HCT116 (cell line): ENCODE measurements at regions not wholly inside any gene's neighbourhood (a gene's known extent, or its start where the extent isn't known, plus 50 kb on each side); places are given as distances from the start of the nearest gene placed in this dataset.

Source experiments
- ATAC-seq: fragments of 200-7000 bp; cut with Tn5 transposase; 2 replicates; pipeline ENCODE4 v1.9.1; 2020; ENCODE audit warnings: mild to moderate bottlenecking, moderate library complexity
- BruUV-seq: library from RNA; stranded (reverse); fragments of 400-500 nt; replicated peaks from 2 replicates; lab custom pipeline; 2021; lab: Mats Ljungman, UMichigan
- CTCF ChIA-PET: fragments of 300-600 bp; sonication (Branson Sonifier 250); formaldehyde crosslinking; loops from one replicate; lab custom pipeline; 2021; ENCODE audit warnings: antibody characterized with exemption; lab: Charles Lee
- POLR2A ChIA-PET: fragments of 300-600, 350-600 bp; sonication (Branson Sonifier 250); formaldehyde crosslinking; loops from one replicate; lab custom pipeline; 2021; ENCODE audit warnings: antibody characterized with exemption; lab: Charles Lee
- RAD21 ChIA-PET, 2 experiments: fragments of 300-600 bp; sonication (Branson Sonifier 250); formaldehyde crosslinking; loops; one replicate each; lab custom pipeline; 2023; ENCODE audit warnings: low total read pairs in 2 of 2; ENCODE audit not compliant: uncharacterized antibody in 2 of 2, unreplicated experiment in 2 of 2, low non-redundant PET in 1 of 2; lab: Charles Lee
- DNase-seq: peaks from one replicate; pipeline ENCODE4 v3.0.0-alpha.2; 2010; ENCODE audit warnings: low read depth, low spot score
- H2AFZ ChIP-seq: fragments of 200-600 bp; shearing (Covaris generic), sonication (generic); 2 replicates; pipeline ENCODE4 v1.6.1; 2017; ENCODE audit warnings: low read depth, mixed run types, mixed read lengths, antibody characterized with exemption, low read length; ENCODE audit not compliant: poor library complexity, severe bottlenecking
- H3K27ac ChIP-seq: 2 replicates; pipeline ENCODE4 v1.5.1; 2012; ENCODE audit warnings: low read depth, low read length
- H3K27me3 ChIP-seq: fragments of 200-600 bp; sonication (generic); 2 replicates; pipeline ENCODE4 v1.6.1; 2016; ENCODE audit warnings: mixed run types, low read length, mixed read lengths; ENCODE audit not compliant: insufficient read depth
- H3K36me3 ChIP-seq, 2 experiments: fragments of 200-500 bp in 1 of 2; fragments of 200-600 bp in 1 of 2; sonication (Bioruptor generic) in 1 of 2; sonication (generic) in 1 of 2; 2 replicates each; pipeline versions ENCODE4 v1.5.1 to v1.6.1; 2014 to 2016; ENCODE audit warnings: low read length in 2 of 2, inconsistent platforms in 1 of 2, mixed read lengths in 1 of 2, mixed run types in 1 of 2; ENCODE audit not compliant: insufficient read depth in 2 of 2, control insufficient read depth in 1 of 2
- H3K4me1 ChIP-seq, 2 experiments: fragments of 200-600 bp in 1 of 2; sonication (generic) in 1 of 2; 2 replicates each; pipeline versions ENCODE4 v1.5.1 to v1.6.1; 2012 to 2017; ENCODE audit warnings: low read length in 2 of 2, inconsistent platforms in 1 of 2, mild to moderate bottlenecking in 1 of 2, mixed read lengths in 1 of 2, mixed run types in 1 of 2, moderate library complexity in 1 of 2; ENCODE audit not compliant: insufficient read depth in 2 of 2, control insufficient read depth in 1 of 2
- H3K4me2 ChIP-seq: fragments of 200-600 bp; sonication (generic); 2 replicates; pipeline ENCODE4 v1.6.1; 2017; ENCODE audit warnings: mixed run types, low read length, mixed read lengths
- H3K4me3 ChIP-seq, 2 experiments: fragments of 200-600 bp in 1 of 2; sonication (generic) in 1 of 2; replicated peaks in 1 of 2; 2 replicates each; pipeline ENCODE4 v1.5.1; 2011 to 2016; ENCODE audit warnings: low read length in 2 of 2, control low read depth in 1 of 2, low read depth in 1 of 2, mild to moderate bottlenecking in 1 of 2, mixed read lengths in 1 of 2, mixed run types in 1 of 2
- H3K79me2 ChIP-seq: fragments of 200-600 bp; sonication (generic); 2 replicates; pipeline ENCODE4 v1.6.1; 2017; ENCODE audit warnings: mild to moderate bottlenecking, mixed run types, low read length, moderate library complexity, mixed read lengths; ENCODE audit not compliant: insufficient read depth
- H3K9ac ChIP-seq: fragments of 200-600 bp; sonication (generic); 2 replicates; pipeline ENCODE4 v1.6.1; 2016; ENCODE audit warnings: low read length, mixed read lengths
- H3K9me2 ChIP-seq: fragments of 200-600 bp; sonication (generic), shearing (Covaris generic); 2 replicates; pipeline ENCODE4 v1.6.1; 2017; ENCODE audit warnings: mixed run types, mild to moderate bottlenecking, moderate library complexity; ENCODE audit not compliant: insufficient read depth
- H3K9me3 ChIP-seq, 2 experiments: fragments of 200-500 bp in 1 of 2; fragments of 200-600 bp in 1 of 2; sonication (Bioruptor generic) in 1 of 2; sonication (generic) in 1 of 2; 2 replicates each; pipeline ENCODE4 v1.6.1; 2014 to 2017; ENCODE audit warnings: low read length in 2 of 2, mixed read lengths in 2 of 2, inconsistent platforms in 1 of 2, low read depth in 1 of 2, mild to moderate bottlenecking in 1 of 2, mixed run types in 1 of 2, moderate library complexity in 1 of 2; ENCODE audit not compliant: control insufficient read depth in 1 of 2, insufficient read depth in 1 of 2
- H4K20me1 ChIP-seq: fragments of 200-600 bp; sonication (generic), shearing (Covaris generic); 2 replicates; pipeline ENCODE4 v1.6.1; 2017; ENCODE audit warnings: mixed run types, mild to moderate bottlenecking, moderate library complexity; ENCODE audit not compliant: insufficient read depth
- ATF3 ChIP-seq: IDR thresholded peaks from 2 replicates; pipeline ENCODE4 v1.6.1; 2012
- CEBPB ChIP-seq: IDR thresholded peaks from 2 replicates; pipeline ENCODE4 v1.6.1; 2012; ENCODE audit warnings: low read depth
- CTCF ChIP-seq, 3 experiments: fragments of 200-600 bp in 1 of 3; sonication (generic) in 1 of 3; IDR thresholded peaks in 2 of 3; conservative IDR thresholded peaks in 1 of 3; 2 replicates each; pipeline ENCODE4 v1.5.1; 2012 to 2017; ENCODE audit warnings: low read depth in 2 of 3, low read length in 2 of 3, antibody characterized with exemption in 1 of 3, borderline replicate concordance in 1 of 3, control low read depth in 1 of 3, mild to moderate bottlenecking in 1 of 3, mixed read lengths in 1 of 3, mixed run types in 1 of 3, moderate library complexity in 1 of 3; ENCODE audit not compliant: insufficient read depth in 1 of 3
- EGR1 ChIP-seq: IDR thresholded peaks from 2 replicates; pipeline ENCODE4 v1.6.1; 2012; ENCODE audit warnings: low read depth
- EZH2 ChIP-seq: fragments of 200-600 bp; sonication (generic); IDR thresholded peaks from 2 replicates; pipeline ENCODE4 v1.6.1; 2017; ENCODE audit warnings: antibody characterized with exemption, mixed run types
- EZH2phosphoT487 ChIP-seq: fragments of 200-600 bp; IDR thresholded peaks from 2 replicates; pipeline ENCODE4 v1.6.1; 2018; ENCODE audit warnings: antibody characterized with exemption, borderline replicate concordance
- POLR2A ChIP-seq: IDR thresholded peaks from 2 replicates; pipeline ENCODE4 v1.7.0; 2011; ENCODE audit warnings: borderline replicate concordance; ENCODE audit not compliant: insufficient read depth, insufficient read length; ENCODE audit errors: extremely low read depth
- SIN3A ChIP-seq: IDR thresholded peaks from 2 replicates; pipeline ENCODE4 v1.6.1; 2012; ENCODE audit warnings: low read depth
- SP1 ChIP-seq: IDR thresholded peaks from 2 replicates; pipeline ENCODE4 v1.6.1; 2012; ENCODE audit warnings: low read depth
- SRF ChIP-seq: IDR thresholded peaks from 2 replicates; pipeline ENCODE4 v1.6.1; 2012; ENCODE audit warnings: low read depth
- TCF7L2 ChIP-seq: IDR thresholded peaks from 2 replicates; pipeline ENCODE4 v1.7.0; 2011; ENCODE audit warnings: borderline replicate concordance, inconsistent platforms; ENCODE audit not compliant: insufficient read depth, insufficient read length; ENCODE audit errors: extremely low read depth
- YY1 ChIP-seq: IDR thresholded peaks from 2 replicates; pipeline ENCODE4 v1.6.1; 2011; ENCODE audit warnings: low read length, low read depth, moderate library complexity, mild to moderate bottlenecking; ENCODE audit not compliant: insufficient replicate concordance; ENCODE audit errors: extremely low read depth
- ZBTB33 ChIP-seq: IDR thresholded peaks from 2 replicates; pipeline ENCODE4 v1.6.1; 2011; ENCODE audit warnings: mild to moderate bottlenecking, low read length, moderate library complexity; ENCODE audit not compliant: insufficient replicate concordance; ENCODE audit errors: extremely low read depth
- intact Hi-C: fragments of 100-400 bp; cut with micrococcal nuclease; formaldehyde crosslinking; loops from 2 replicates; pipeline ENCODE4 v1.10.0; 2022

GRCh38 chr10:130369645-130370381 is 233.6 kb downstream of the GLRX3 start:
- ChIA-PET RAD21 (no interaction called here), POLR2A (no interaction called here), CTCF (no interaction called here)
- no peaks in the 10 kb centered on the region for H4K20me1 ChIP-seq
- H3K27ac ChIP-seq = no peak overlapping the region
- H3K4me3 ChIP-seq = no peak overlapping the region
- no peak overlapping the region for H3K9ac ChIP-seq
- H2AFZ ChIP-seq = no peak overlapping the region
- no TSS peak for BruUV-seq
- H3K9me3 ChIP-seq = no peaks in the 10 kb centered on the region
- H3K79me2 ChIP-seq = no peaks in the 10 kb centered on the region
- intact Hi-C loops = no loop called here
- no peaks in the 10 kb centered on the region for H3K9me2 ChIP-seq
- no peaks in the 10 kb centered on the region for H3K4me1 ChIP-seq
- no peaks in the 10 kb centered on the region for H3K27me3 ChIP-seq
- no peak for DNase-seq
- H3K36me3 ChIP-seq = no peaks in the 10 kb centered on the region
- TF ChIP-seq EZH2 (no peak), SRF (no peak), ZBTB33 (no peak), EZH2phosphoT487 (no peak), SP1 (no peak), EGR1 (no peak)
- no peak overlapping the region for H3K4me2 ChIP-seq
- no peak for ATAC-seq

- Histone ChIP-seq H3K79me2 (no peaks in the 10 kb centered on the region), H3K9me2 (no peaks in the 10 kb centered on the region), H3K27ac (no peak overlapping the region), H3K4me3 (no peak overlapping the region), H2AFZ (no peak overlapping the region), H3K9ac (no peak overlapping the region), H3K9me3 (no peaks in the 10 kb centered on the region), H3K4me2 (no peak overlapping the region), H3K36me3 (no peaks in the 10 kb centered on the region), H4K20me1 (no peaks in the 10 kb centered on the region), H3K27me3 (no peaks in the 10 kb centered on the region), H3K4me1 (no peaks in the 10 kb centered on the region)
- RAD21 ChIA-PET = no interaction called here
- no TSS peak for BruUV-seq
- CTCF ChIA-PET = no interaction called here
- intact Hi-C loops = no loop called here
- DNase-seq (no peak), ATAC-seq (no peak)
- POLR2A ChIA-PET = no interaction called here
- TF ChIP-seq SP1 (no peak), TCF7L2 (no peak), EGR1 (no peak), EZH2 (no peak), SIN3A (no peak), YY1 (no peak), CEBPB (no peak), CTCF (IDR thresholded peaks at IDR 0.05 in 2 of 3, conservative IDR thresholded peaks at IDR 0.05 in 1 of 3; ENCODE audit: borderline replicate concordance in 1 of 3, insufficient read depth in 1 of 3, low read depth in 2 of 3, low read length in 2 of 3) (no peak), POLR2A (no peak), ZBTB33 (no peak), ATF3 (no peak)
Measured at GRCh38 chr10:130370721-130371120, 234.5 kb downstream of the GLRX3 start.
